RWPE2 (cell line): ENCODE measurements at regions not wholly inside any gene's neighbourhood (a gene's known extent, or its start where the extent isn't known, plus 50 kb on each side); places are given as distances from the start of the nearest gene placed in this dataset.

Experiments used
- ATAC-seq: fragments of 200-7000 bp; cut with Tn5 transposase; 3 replicates; pipeline ENCODE4 v1.9.1; 2021; ENCODE audit warnings: low read depth
- DNase-seq: peaks from one replicate; pipeline ENCODE4 v3.0.0-alpha.2; 2020; ENCODE audit warnings: low spot score
- H3K27ac ChIP-seq: fragments of 450-650 bp; 2 replicates; pipeline ENCODE4 v1.5.1; 2017; ENCODE audit warnings: mild to moderate bottlenecking; ENCODE audit not compliant: poor library complexity, severe bottlenecking
- H3K27me3 ChIP-seq: fragments of 250-450 bp; sonication (Bioruptor Pico); 2 replicates; pipeline ENCODE4 v1.5.1; 2021; ENCODE audit warnings: mild to moderate bottlenecking, moderate library complexity; ENCODE audit not compliant: insufficient read depth, poor library complexity, severe bottlenecking
- H3K36me3 ChIP-seq: fragments of 250-450 bp; sonication (Bioruptor Pico); 2 replicates; pipeline ENCODE4 v1.5.1; 2020; ENCODE audit warnings: low read depth, mild to moderate bottlenecking, moderate library complexity
- H3K4me1 ChIP-seq: fragments of 250-450 bp; sonication (Bioruptor Pico); 2 replicates; pipeline ENCODE4 v1.5.1; 2021; ENCODE audit warnings: mild to moderate bottlenecking, moderate library complexity; ENCODE audit not compliant: insufficient read depth, poor library complexity, severe bottlenecking
- H3K4me3 ChIP-seq: fragments of 250-450 bp; sonication (Bioruptor Pico); 2 replicates; pipeline ENCODE4 v1.5.1; 2021; ENCODE audit warnings: mild to moderate bottlenecking, moderate library complexity; ENCODE audit not compliant: severe bottlenecking
- H3K9me3 ChIP-seq: fragments of 250-450 bp; sonication (Bioruptor Pico); 2 replicates; pipeline ENCODE4 v1.5.1; 2021; ENCODE audit warnings: mild to moderate bottlenecking, moderate library complexity; ENCODE audit not compliant: severe bottlenecking
- CTCF ChIP-seq: fragments of 450-650 bp; IDR thresholded peaks from one replicate; pipeline ENCODE4 v1.5.1; 2017; ENCODE audit warnings: mild to moderate bottlenecking, moderate library complexity; ENCODE audit not compliant: poor library complexity, severe bottlenecking

- Histone ChIP-seq H3K9me3 (no peaks in the 10 kb centered on the region), H3K27me3 (no peaks in the 10 kb centered on the region), H3K4me3 (no peak overlapping the region), H3K36me3 (no peaks in the 10 kb centered on the region), H3K4me1 (peaks cover 3% of the 10 kb centered on the region), H3K27ac (no peak overlapping the region)
- no peak for TF ChIP-seq CTCF
- DNase-seq (no peak), ATAC-seq (no peak)
These were observed 111.0 kb upstream of the SLC25A48 start for GRCh38 chr5:135723491-135723890.

GRCh38 chr5:135721548-135722090 is 112.8 kb upstream of the SLC25A48 start:
- H3K9me3 ChIP-seq, result no peaks in the 10 kb centered on the region
- ATAC-seq, result no peak
- H3K36me3 ChIP-seq, result no peaks in the 10 kb centered on the region
- H3K4me3 ChIP-seq, result no peak overlapping the region
- no peak for DNase-seq
- TF ChIP-seq CTCF, result no peak
- H3K4me1 ChIP-seq, result peaks cover 9% of the 10 kb centered on the region
- no peak overlapping the region for H3K27ac ChIP-seq
- no peaks in the 10 kb centered on the region for H3K27me3 ChIP-seq

GRCh38 chr5:135720191-135720590 is 114.3 kb upstream of the SLC25A48 start:
- no peak for ATAC-seq
- Histone ChIP-seq H3K4me3 (no peak overlapping the region), H3K36me3 (no peaks in the 10 kb centered on the region), H3K27me3 (no peaks in the 10 kb centered on the region), H3K9me3 (no peaks in the 10 kb centered on the region), H3K4me1 (peaks cover 20% of the 10 kb centered on the region), H3K27ac (no peak overlapping the region)
- no peak for TF ChIP-seq CTCF
- DNase-seq, result no peak

GRCh38 chr5:135719428-135720063 is 114.9 kb upstream of the SLC25A48 start:
- Histone ChIP-seq H3K4me1 (peaks cover 21% of the 10 kb centered on the region), H3K9me3 (no peaks in the 10 kb centered on the region), H3K4me3 (no peak overlapping the region), H3K27me3 (no peaks in the 10 kb centered on the region), H3K36me3 (no peaks in the 10 kb centered on the region), H3K27ac (no peak overlapping the region)
- no peak for ATAC-seq
- TF ChIP-seq CTCF, result no peak
- DNase-seq, result no peak

GRCh38 chr5:135718651-135719050 is 115.8 kb upstream of the SLC25A48 start:
- H3K4me3 ChIP-seq, result no peak overlapping the region
- H3K27ac ChIP-seq, result no peak overlapping the region
- no peaks in the 10 kb centered on the region for H3K27me3 ChIP-seq
- TF ChIP-seq CTCF, result no peak
- DNase-seq (no peak), ATAC-seq (no peak)
- peaks cover 21% of the 10 kb centered on the region for H3K4me1 ChIP-seq
- H3K36me3 ChIP-seq, result no peaks in the 10 kb centered on the region
- no peaks in the 10 kb centered on the region for H3K9me3 ChIP-seq
